Panc1 (cell line): ENCODE measurements at regions not wholly inside any gene's neighbourhood (a gene's known extent, or its start where the extent isn't known, plus 50 kb on each side); places are given as distances from the start of the nearest gene placed in this dataset.

Experiments used
- POLR2AphosphoS5 ChIP-seq: IDR thresholded peaks from 2 replicates; pipeline ENCODE4 v1.6.1; 2012; ENCODE audit warnings: mild to moderate bottlenecking, low read depth, low read length, moderate library complexity
- SIN3A ChIP-seq: IDR thresholded peaks from 2 replicates; pipeline ENCODE4 v1.6.1; 2012; ENCODE audit warnings: low read depth, mild to moderate bottlenecking, low read length, moderate library complexity, borderline replicate concordance; ENCODE audit not compliant: insufficient read depth
- TF ChIP-seq, protein P1 (sequence below): fragments of 450-650 bp; IDR thresholded peaks from 2 replicates; pipeline ENCODE4 v1.5.1; 2017; ENCODE audit warnings: mild to moderate bottlenecking
- TF ChIP-seq, protein P2 (sequence below), 2 experiments: IDR thresholded peaks; 2 replicates each; pipeline ENCODE4 v1.6.1; 2011 to 2012; ENCODE audit warnings: low read depth in 2 of 2, control low read depth in 1 of 2, low read length in 1 of 2, mild to moderate bottlenecking in 1 of 2, moderate library complexity in 1 of 2; ENCODE audit not compliant: insufficient read depth in 1 of 2

DNA sequence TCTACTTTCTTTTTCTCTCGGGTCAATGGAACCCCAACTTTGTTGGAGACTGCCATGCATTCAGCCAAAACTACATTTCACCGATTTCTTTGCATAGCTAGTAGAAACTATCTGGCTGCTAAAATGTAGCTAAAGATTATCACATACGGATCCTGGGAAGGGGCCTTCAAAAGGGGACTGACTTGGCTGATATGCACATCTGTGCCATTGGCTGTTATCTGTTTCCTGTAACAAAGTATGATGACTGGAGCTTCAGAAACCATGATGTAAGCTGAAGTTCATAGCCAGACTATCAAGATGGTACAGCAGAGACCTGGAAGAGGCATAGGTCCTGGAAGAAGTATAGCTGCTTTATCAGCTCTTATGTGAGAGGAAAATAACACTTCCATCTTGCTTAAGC, 179.1 kb downstream of the NSUN3 start:
- TF ChIP-seq, protein P1, sequence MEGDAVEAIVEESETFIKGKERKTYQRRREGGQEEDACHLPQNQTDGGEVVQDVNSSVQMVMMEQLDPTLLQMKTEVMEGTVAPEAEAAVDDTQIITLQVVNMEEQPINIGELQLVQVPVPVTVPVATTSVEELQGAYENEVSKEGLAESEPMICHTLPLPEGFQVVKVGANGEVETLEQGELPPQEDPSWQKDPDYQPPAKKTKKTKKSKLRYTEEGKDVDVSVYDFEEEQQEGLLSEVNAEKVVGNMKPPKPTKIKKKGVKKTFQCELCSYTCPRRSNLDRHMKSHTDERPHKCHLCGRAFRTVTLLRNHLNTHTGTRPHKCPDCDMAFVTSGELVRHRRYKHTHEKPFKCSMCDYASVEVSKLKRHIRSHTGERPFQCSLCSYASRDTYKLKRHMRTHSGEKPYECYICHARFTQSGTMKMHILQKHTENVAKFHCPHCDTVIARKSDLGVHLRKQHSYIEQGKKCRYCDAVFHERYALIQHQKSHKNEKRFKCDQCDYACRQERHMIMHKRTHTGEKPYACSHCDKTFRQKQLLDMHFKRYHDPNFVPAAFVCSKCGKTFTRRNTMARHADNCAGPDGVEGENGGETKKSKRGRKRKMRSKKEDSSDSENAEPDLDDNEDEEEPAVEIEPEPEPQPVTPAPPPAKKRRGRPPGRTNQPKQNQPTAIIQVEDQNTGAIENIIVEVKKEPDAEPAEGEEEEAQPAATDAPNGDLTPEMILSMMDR = no peak
- TF ChIP-seq POLR2AphosphoS5 (no peak), SIN3A (no peak)
- TF ChIP-seq, protein P2, sequence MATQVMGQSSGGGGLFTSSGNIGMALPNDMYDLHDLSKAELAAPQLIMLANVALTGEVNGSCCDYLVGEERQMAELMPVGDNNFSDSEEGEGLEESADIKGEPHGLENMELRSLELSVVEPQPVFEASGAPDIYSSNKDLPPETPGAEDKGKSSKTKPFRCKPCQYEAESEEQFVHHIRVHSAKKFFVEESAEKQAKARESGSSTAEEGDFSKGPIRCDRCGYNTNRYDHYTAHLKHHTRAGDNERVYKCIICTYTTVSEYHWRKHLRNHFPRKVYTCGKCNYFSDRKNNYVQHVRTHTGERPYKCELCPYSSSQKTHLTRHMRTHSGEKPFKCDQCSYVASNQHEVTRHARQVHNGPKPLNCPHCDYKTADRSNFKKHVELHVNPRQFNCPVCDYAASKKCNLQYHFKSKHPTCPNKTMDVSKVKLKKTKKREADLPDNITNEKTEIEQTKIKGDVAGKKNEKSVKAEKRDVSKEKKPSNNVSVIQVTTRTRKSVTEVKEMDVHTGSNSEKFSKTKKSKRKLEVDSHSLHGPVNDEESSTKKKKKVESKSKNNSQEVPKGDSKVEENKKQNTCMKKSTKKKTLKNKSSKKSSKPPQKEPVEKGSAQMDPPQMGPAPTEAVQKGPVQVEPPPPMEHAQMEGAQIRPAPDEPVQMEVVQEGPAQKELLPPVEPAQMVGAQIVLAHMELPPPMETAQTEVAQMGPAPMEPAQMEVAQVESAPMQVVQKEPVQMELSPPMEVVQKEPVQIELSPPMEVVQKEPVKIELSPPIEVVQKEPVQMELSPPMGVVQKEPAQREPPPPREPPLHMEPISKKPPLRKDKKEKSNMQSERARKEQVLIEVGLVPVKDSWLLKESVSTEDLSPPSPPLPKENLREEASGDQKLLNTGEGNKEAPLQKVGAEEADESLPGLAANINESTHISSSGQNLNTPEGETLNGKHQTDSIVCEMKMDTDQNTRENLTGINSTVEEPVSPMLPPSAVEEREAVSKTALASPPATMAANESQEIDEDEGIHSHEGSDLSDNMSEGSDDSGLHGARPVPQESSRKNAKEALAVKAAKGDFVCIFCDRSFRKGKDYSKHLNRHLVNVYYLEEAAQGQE (IDR thresholded peaks at IDR 0.05; ENCODE audit: insufficient read depth in 1 of 2, low read depth in 2 of 2, low read length in 1 of 2) = no peak
